ENCODE measurements at regions not wholly inside any gene's neighbourhood (a gene's known extent, or its start where the extent isn't known, plus 50 kb on each side); places are given as distances from the start of the nearest gene placed in this dataset.

DNA sequence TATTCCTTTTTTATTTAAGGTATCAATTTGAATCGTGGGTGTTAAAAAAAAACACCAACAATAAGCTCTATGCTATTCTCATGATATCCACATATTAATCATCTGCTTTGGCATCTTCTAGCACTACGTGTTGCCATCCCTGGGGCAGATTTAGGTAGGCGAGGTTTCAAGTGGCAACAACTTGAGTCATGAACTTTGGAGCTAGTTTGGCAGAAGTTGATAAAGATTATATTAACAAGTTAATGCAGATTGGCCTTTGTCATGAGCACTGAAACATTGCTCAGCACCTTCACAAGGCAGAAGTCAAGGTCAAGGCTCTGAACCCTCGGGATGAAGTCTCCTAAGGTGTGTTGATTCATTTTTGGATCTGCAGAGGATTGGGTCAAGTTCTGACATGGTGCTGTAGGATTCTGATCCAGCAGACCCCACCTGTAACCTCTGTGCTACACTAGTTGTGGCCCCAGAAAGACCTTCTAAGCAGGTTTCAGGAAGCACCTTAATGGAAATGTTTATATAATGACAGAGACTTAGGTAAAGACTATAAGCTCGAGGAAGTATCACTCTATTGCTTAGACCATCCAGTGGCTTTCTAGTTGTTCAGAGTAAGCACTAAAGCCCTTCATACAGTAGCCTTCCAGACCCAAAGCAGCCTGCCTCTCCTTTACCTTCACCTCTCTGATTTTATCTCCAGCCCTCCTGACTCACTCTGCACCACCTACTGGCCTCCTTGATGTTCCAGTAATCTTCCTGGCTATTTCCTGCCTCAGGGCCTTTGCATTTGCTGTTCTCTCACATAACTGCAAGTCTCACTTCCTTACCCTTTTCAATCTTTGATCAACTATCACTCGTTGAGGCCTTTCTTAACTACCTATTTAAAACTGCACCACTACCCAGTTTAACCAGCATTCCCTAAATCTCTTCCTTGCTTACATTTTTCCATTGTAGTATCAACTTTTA lies 117.0 kb upstream of the SLC4A4 start:
- H3K79me2 ChIP-seq (ENCODE audit: insufficient read depth, low read length), result no peaks in the 10 kb centered on the region
- H3K36me3 ChIP-seq (ENCODE audit: insufficient read depth, low read length), result no peaks in the 10 kb centered on the region
- no peaks in the 10 kb centered on the region for H3F3A ChIP-seq (ENCODE audit: insufficient read depth, low read length)
- H3K4me1 ChIP-seq (ENCODE audit: insufficient read depth, low read length, severe bottlenecking), result no peaks in the 10 kb centered on the region
- no peak overlapping the region for H3K9ac ChIP-seq (ENCODE audit: low read length)
- no peak overlapping the region for H3K4me3 ChIP-seq (ENCODE audit: low read depth, low read length, poor library complexity, severe bottlenecking)
- H3K9me3 ChIP-seq (ENCODE audit: low read length), result no peaks in the 10 kb centered on the region
- no peak overlapping the region for H3K27ac ChIP-seq (ENCODE audit: low read depth, low read length, poor library complexity, severe bottlenecking)
- no peak for TF ChIP-seq EZH2 (IDR thresholded peaks at IDR 0.05; ENCODE audit: borderline replicate concordance, low read length)
- TF ChIP-seq, protein P1, sequence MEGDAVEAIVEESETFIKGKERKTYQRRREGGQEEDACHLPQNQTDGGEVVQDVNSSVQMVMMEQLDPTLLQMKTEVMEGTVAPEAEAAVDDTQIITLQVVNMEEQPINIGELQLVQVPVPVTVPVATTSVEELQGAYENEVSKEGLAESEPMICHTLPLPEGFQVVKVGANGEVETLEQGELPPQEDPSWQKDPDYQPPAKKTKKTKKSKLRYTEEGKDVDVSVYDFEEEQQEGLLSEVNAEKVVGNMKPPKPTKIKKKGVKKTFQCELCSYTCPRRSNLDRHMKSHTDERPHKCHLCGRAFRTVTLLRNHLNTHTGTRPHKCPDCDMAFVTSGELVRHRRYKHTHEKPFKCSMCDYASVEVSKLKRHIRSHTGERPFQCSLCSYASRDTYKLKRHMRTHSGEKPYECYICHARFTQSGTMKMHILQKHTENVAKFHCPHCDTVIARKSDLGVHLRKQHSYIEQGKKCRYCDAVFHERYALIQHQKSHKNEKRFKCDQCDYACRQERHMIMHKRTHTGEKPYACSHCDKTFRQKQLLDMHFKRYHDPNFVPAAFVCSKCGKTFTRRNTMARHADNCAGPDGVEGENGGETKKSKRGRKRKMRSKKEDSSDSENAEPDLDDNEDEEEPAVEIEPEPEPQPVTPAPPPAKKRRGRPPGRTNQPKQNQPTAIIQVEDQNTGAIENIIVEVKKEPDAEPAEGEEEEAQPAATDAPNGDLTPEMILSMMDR (IDR thresholded peaks at IDR 0.05; ENCODE audit: low read length), result no peak
- no peak overlapping the region for H3K4me2 ChIP-seq (ENCODE audit: low read length)
- H2AFZ ChIP-seq (ENCODE audit: low read length), result no peak overlapping the region
- H3K9me2 ChIP-seq (ENCODE audit: low read depth, low read length), result no peaks in the 10 kb centered on the region
- no peaks in the 10 kb centered on the region for H3K27me3 ChIP-seq (ENCODE audit: insufficient read depth, low read length)
- no peaks in the 10 kb centered on the region for H4K20me1 ChIP-seq (ENCODE audit: insufficient read depth, low read length)

DNA sequence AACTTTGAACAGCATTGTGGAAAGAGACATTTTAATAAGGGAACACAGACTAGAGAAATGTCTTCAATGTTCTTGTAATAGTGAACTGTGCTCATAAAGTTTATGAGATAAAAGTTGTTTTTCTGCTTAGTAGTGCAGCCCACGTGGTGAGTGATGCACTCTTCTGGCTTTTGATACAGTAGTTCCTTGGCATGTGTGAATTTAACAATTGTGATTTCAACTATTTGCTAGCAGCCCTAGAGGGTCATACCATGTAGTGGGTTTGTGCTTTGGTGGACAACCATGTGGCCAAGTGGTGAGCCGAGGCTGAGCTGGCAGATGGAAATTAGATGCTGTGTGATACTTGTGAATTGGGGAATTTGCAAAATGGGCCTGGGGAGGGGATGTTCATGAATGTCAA lies 116.2 kb upstream of the SLC4A4 start:
- no peaks in the 10 kb centered on the region for H3K36me3 ChIP-seq (ENCODE audit: insufficient read depth, low read length)
- H3K4me1 ChIP-seq (ENCODE audit: insufficient read depth, low read length, severe bottlenecking), result no peaks in the 10 kb centered on the region
- no peak overlapping the region for H3K9ac ChIP-seq (ENCODE audit: low read length)
- TF ChIP-seq, protein P1 (IDR thresholded peaks at IDR 0.05; ENCODE audit: low read length), result no peak
- no peak for TF ChIP-seq EZH2 (IDR thresholded peaks at IDR 0.05; ENCODE audit: borderline replicate concordance, low read length)
- H3K27me3 ChIP-seq (ENCODE audit: insufficient read depth, low read length), result no peaks in the 10 kb centered on the region
- no peak overlapping the region for H3K4me2 ChIP-seq (ENCODE audit: low read length)
- no peak overlapping the region for H3K27ac ChIP-seq (ENCODE audit: low read depth, low read length, poor library complexity, severe bottlenecking)
- H3F3A ChIP-seq (ENCODE audit: insufficient read depth, low read length), result no peaks in the 10 kb centered on the region
- H3K9me3 ChIP-seq (ENCODE audit: low read length), result no peaks in the 10 kb centered on the region
- H3K79me2 ChIP-seq (ENCODE audit: insufficient read depth, low read length), result no peaks in the 10 kb centered on the region
- no peak overlapping the region for H2AFZ ChIP-seq (ENCODE audit: low read length)
- H3K9me2 ChIP-seq (ENCODE audit: low read depth, low read length), result no peaks in the 10 kb centered on the region
- no peak overlapping the region for H3K4me3 ChIP-seq (ENCODE audit: low read depth, low read length, poor library complexity, severe bottlenecking)
- no peaks in the 10 kb centered on the region for H4K20me1 ChIP-seq (ENCODE audit: insufficient read depth, low read length)

DNA sequence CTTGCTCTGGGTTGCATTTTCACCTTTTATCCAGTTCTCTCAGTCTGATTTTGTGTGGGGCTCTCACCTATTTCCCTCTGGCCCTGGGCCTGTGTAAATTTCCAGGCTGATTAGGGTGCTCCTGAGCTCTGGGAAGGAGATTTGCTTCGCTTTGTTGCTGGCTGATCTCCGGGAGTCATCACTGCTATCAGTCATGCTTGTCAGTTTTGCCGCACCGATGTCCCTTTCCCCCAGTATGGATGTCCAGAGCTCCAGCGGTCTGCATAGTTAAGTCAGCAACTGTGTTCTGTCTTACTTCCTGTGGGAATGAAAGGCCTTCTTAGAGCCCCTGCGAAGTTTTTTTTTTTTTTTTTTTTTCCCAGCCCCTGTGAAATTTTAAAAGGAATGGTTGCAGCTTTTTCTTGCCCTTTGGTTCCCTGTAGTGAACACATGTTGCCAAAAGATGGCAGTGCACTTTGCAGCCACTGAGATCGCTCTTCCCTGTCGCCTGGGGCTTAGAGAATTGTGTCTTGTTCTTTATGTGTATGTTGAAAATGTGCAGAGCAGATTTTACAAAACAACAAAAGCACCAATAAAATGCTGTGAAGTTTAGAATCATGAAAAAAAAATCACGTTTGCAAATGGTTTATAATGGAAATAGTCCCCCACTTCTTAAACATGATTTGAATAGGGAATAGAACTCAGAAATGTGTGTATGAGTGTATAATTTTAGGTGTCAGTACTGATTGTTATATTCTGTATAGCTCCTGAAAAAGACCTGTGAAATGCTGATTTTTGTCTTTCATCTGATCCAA lies 109.1 kb upstream of the SLC4A4 start:
- Histone ChIP-seq H3K4me2 (ENCODE audit: low read length) (no peak overlapping the region), H4K20me1 (ENCODE audit: insufficient read depth, low read length) (no peaks in the 10 kb centered on the region), H3K9ac (ENCODE audit: low read length) (no peak overlapping the region), H3K4me3 (ENCODE audit: low read depth, low read length, poor library complexity, severe bottlenecking) (no peak overlapping the region), H3K36me3 (ENCODE audit: insufficient read depth, low read length) (no peaks in the 10 kb centered on the region), H3K4me1 (ENCODE audit: insufficient read depth, low read length, severe bottlenecking) (no peaks in the 10 kb centered on the region), H3K9me3 (ENCODE audit: low read length) (no peaks in the 10 kb centered on the region), H3K9me2 (ENCODE audit: low read depth, low read length) (no peaks in the 10 kb centered on the region), H3K79me2 (ENCODE audit: insufficient read depth, low read length) (no peaks in the 10 kb centered on the region), H3K27ac (ENCODE audit: low read depth, low read length, poor library complexity, severe bottlenecking) (no peak overlapping the region), H3F3A (ENCODE audit: insufficient read depth, low read length) (no peaks in the 10 kb centered on the region), H2AFZ (ENCODE audit: low read length) (no peak overlapping the region), H3K27me3 (ENCODE audit: insufficient read depth, low read length) (no peaks in the 10 kb centered on the region)
- no peak for TF ChIP-seq EZH2 (IDR thresholded peaks at IDR 0.05; ENCODE audit: borderline replicate concordance, low read length)
- TF ChIP-seq, protein P1 (IDR thresholded peaks at IDR 0.05; ENCODE audit: low read length), result peak; percentile 65

Data from OCI-LY1 (cell line).